ENCODE measurements at regions not wholly inside any gene's neighbourhood (a gene's known extent, or its start where the extent isn't known, plus 50 kb on each side); places are given as distances from the start of the nearest gene placed in this dataset.

DNA sequence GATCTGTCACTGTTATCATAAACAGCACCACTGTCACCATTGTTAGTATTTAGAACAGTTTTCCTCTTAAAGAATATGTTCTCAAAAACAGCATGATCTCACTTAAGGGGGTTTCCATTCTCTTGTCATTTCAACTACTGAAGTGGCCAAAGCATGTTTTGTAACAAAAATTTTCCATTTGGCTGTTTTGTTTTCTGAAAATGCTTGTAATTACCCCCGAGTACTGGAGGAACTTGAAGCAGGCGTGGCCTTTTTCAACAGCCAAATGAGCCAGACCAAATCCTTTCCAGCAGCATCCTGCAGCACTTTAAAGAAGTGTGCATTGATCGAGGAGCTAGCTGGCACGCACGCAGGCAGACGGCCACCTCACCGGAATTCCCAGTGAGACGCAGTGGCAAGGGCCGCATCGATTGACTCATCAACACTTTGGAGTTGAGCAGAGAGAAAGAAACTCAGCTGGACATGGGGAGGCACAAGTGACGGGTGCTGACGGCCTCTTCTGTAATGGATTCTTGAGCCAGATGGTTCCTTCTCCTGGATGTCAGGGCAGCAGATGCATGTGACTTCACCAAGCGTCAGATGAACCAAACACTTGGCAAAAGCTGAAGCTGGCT, 234.3 kb upstream of the IGF1R start:
- TF ChIP-seq, protein P1, sequence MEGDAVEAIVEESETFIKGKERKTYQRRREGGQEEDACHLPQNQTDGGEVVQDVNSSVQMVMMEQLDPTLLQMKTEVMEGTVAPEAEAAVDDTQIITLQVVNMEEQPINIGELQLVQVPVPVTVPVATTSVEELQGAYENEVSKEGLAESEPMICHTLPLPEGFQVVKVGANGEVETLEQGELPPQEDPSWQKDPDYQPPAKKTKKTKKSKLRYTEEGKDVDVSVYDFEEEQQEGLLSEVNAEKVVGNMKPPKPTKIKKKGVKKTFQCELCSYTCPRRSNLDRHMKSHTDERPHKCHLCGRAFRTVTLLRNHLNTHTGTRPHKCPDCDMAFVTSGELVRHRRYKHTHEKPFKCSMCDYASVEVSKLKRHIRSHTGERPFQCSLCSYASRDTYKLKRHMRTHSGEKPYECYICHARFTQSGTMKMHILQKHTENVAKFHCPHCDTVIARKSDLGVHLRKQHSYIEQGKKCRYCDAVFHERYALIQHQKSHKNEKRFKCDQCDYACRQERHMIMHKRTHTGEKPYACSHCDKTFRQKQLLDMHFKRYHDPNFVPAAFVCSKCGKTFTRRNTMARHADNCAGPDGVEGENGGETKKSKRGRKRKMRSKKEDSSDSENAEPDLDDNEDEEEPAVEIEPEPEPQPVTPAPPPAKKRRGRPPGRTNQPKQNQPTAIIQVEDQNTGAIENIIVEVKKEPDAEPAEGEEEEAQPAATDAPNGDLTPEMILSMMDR (IDR thresholded peaks at IDR 0.05 in 8 of 11, conservative IDR thresholded peaks at IDR 0.05 in 3 of 11) = no peak
- TF ChIP-seq POLR2A (IDR thresholded peaks at IDR 0.05) (no peak), POLR2AphosphoS5 (IDR thresholded peaks at IDR 0.05) (peak in 1 of 3 donors; percentile 41)

Measured in spleen (tissue), 7 donors.